GM19043 (cell line): ENCODE measurements at regions not wholly inside any gene's neighbourhood (a gene's known extent, or its start where the extent isn't known, plus 50 kb on each side); places are given as distances from the start of the nearest gene placed in this dataset.
A peak's percentile ranks its signal among the peaks of the same experiment; 100 is the strongest.

Experiments used
- ATAC-seq: cut with Tn5 transposase; IDR thresholded peaks from one replicate; pipeline ENCODE4 v1.9.1; 2021; ENCODE audit warnings: low read depth; ENCODE audit not compliant: unreplicated experiment

DNA sequence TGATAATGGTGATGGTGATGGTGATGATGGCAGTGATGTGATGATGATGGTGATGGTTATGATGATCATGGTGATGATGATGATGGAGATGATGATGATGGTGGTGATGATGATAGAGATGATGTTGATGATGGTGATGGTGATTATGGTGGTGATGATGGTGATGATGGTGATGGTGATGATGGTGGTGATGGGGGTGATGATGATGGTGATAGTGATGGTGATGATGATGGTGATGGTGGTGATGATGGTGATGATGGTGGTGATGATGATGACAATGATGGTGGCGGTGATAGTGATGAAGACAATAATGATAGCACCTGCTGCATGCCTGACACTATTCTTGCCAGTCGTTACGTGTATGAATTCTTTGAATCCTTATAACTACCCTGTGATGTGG, 317.9 kb upstream of the AJAP1 start:
- no peak for ATAC-seq

DNA sequence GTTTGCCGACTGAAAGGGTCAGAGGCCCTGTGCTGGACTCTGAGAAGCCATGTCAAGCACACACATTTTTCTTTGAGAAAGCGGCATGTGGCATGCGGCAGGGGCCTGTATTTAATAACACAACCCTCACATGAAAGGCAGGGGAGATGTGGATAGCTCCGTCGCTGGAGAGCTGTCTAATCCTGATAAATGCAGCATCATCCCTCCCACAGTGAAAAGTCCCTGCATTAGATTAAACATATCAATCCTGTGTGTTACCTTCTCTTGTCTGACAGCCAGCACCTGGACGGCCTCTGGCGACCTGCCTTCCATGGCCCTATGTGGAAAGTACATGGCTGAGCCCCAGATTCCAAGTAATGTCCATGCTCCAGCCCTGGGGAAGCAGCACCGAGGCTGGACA, 313.0 kb upstream of the AJAP1 start:
- ATAC-seq, result no peak

DNA sequence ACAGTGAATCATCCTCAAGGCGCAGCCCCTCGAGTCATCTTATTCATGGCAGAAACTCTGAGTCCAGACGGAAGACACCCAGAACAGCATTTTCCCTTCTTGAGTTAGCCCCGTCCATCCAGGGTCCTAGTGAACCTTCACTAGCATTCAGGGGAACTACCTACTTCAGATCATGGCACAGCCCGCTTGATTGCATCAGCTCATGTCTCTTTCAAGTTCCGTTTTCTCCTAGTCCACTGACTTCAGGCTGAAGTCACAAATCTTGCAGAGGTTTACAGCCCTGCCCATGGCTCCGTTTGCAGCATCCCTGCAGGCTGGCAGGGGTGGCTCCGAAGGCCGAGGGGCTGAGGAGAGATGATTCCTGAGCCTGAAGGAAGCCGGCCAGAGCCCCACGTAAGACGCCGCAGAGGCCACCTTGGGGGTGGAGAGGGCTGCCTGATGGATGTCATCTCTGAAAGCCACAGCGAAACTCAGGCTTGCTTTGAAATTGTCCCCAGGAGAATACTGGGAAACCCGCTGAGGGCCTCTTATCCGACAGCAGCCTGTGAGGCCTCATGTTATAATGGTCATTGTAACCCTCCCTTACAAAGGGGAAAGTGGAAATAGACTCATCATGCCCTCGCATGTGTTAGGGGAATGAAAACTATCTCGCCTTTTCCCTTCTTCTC, 310.2 kb upstream of the AJAP1 start:
- ATAC-seq, result peak; percentile 63

DNA sequence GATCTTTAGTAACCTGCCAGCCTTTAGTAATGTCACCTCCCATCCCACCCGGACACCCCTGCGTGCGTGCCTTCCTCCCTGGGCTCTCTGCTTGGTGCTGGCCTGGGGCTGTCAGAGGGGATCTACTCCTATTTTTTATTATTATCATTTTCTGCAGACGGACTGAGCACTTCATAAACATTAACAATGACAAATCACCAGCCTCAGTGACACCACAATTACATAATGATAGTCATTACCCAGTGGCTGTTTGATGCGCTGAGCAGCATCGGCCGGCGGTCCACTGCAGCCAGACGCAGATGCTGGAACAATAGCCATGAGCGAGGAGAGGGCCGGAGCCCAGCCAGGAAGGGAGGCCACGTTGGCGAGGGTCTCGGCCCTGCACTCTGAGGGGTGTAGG, 309.3 kb upstream of the AJAP1 start:
- no peak for ATAC-seq

GRCh38 chr1:4346131-4346530, 308.3 kb upstream of the AJAP1 start:
- no peak for ATAC-seq

DNA sequence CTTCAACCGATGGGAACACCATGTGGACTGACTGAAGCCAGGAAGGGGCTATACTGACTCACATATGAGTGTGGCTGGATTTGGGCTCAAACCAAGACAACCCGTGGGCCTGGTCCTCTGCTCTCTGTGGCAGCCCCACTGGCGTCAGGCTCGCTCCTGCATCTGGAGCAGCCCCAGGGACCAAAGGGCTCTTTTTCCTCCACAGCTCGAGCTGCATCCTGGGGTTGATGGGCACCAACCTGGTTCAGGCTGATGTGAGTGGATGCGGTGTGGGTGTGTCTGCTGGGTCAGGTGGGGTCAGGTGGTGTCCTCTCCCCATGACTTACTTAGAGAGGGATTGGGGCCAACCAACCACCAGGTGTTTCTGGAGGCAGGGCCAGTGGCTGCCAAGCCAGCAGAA, 303.0 kb upstream of the AJAP1 start:
- no peak for ATAC-seq

GRCh38 chr1:4353090-4353856, 301.1 kb upstream of the AJAP1 start:
- ATAC-seq, result no peak

DNA sequence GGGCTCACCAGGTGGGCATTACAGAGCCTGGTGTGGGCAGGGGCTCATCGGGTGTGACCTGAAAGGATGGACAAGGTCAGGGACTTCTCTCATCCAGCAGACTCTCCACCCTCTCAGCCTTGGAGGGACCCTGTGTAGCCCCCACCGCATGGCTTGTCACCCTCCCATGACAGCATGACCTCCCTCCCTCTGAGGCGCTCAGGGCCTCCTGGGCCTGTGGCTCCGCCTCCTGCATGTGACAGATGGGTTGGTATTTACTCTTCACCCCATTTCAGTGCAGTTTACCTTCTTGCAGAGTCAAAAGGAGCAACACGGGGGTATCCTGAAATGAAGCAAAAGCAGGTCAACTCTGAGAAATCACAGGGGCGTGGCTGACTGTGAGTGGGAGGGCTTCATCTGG, 298.6 kb upstream of the AJAP1 start:
- no peak for ATAC-seq

DNA sequence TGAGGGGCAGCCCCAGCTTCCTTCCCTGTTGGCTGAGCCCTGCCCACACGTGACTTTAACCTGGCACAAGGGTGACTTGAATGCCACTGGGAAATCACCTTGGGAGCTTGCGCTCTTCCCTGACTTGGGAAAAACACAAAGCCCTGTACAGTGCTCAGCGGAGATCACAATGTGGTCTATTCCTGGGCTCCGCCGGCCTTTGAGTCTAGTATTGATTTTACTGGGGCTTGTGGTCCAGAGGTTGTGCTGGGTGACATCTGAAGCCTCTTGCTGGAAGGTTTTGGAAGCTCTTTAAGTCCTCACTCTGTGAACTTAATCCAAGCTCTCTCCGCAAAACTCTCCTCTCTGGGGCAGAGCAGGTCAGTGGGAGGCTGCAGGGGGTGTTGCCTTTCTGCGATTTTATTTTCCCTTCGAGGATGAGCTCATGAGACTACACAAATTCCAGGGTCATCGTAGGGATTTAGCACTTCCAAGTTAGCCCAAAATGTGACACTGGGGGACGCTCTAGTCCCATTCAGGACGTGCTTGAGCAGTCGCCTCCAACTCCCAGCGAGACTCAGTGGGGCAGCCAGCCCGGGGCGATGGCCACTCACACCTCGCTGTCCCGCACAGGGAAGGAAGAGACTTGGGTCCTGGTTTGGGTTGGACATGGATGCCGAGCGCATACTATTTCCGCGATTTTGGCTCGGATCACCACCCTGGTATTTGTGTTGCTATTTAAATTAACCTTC, 291.9 kb upstream of the AJAP1 start:
- no peak for ATAC-seq

DNA sequence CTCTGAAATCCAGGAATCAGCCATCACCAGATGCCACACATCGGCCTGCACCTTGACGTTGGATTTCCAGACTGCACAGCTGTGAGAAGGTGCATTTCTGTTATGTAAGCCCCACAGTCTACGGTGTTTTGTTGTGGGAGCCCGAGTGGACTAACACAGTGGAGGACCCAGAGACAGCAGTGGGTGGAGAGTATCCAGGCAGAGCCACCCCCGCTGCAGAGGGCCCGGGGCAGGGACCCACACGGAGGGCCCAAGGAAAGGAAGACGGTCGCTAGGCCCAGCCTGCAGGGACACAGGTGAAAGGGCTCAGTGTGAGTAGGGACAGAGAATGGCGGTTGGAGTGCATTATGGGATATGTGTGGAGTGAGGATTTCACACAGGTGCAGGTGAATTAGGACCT, 288.3 kb upstream of the AJAP1 start:
- no peak for ATAC-seq

DNA sequence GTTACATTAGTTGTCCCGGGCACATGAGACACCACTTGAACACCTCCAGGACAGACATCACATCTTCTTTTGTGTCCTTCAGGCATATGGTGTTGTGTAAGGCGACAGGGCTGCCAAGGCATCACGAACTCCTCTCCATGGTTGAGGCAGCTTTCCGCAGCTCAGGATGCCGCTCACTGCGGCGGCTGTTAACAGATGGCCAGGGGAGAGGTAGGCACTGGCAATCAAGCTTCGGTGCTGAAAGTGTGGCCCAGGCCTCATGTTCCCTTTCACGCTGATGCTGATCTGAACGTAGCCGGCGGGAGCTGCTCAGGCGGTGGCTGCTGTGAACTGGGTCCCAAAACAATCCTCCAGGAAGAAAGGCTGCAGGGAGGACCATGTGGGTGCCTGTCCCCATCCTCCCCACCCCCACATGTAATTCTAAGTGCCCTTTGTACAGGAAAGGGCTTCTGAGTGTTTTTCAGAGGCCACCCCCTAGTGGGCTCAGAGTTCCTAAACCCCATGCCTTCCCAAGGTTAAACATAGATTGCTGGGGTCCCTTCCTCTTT, 287.1 kb upstream of the AJAP1 start:
- ATAC-seq, result no peak

DNA sequence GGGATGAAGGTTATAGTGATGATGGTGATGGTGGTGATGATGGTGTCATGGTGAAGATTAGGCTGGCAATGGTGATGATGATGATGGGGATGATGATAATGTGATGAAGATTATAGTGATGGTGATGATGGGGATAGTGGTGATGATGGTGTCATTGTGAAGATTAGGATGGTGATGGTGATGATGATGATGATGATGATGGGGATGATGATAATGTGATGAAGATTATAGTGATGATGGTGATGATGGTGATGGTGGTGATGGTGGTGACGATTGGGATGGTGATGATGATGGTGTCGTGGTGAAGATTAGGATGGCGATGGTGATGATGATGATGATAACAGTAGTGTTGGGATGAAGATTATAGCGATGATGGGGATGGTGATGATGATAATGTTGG, 285.1 kb upstream of the AJAP1 start:
- ATAC-seq, result no peak

DNA sequence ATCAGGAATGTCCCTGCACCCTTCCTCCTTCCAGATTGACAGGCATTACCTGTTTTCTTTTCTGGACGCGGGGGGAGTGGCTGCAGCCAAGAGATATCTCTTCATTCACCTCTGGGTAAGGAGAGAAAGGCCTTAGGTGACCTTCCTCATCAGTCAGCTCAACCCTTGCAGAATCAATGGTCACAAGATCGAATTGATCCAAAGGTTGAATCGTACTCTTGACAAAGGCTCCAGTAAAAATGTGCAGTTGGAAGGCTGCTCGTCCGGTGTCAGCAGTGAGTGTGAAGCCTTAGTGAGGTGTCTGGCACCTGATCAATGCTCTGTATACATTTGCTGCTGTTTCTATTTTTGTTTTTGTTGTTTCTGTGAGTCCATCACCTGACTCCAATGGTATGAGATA, 282.6 kb upstream of the AJAP1 start:
- no peak for ATAC-seq

DNA sequence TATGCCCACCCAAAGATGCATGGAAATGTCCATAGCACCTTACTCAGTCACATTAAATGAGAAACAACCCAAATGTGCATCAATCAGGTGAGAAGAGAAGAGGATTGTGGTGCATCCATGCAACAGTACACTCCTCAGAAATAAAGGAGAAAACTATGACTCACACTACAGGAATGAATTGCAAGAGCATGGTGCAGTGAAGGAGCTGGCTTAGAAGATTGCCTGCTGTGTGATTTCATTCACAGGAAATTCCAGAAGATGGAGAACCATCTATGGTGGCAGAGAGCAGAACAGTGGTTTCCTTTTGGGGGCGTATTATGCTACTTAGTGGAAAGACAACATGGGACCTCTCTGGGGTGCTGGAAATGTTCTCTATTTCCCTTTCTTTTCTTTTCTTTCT, 278.6 kb upstream of the AJAP1 start:
- ATAC-seq, result no peak

GRCh38 chr1:4379451-4380175, 274.8 kb upstream of the AJAP1 start:
- no peak for ATAC-seq

DNA sequence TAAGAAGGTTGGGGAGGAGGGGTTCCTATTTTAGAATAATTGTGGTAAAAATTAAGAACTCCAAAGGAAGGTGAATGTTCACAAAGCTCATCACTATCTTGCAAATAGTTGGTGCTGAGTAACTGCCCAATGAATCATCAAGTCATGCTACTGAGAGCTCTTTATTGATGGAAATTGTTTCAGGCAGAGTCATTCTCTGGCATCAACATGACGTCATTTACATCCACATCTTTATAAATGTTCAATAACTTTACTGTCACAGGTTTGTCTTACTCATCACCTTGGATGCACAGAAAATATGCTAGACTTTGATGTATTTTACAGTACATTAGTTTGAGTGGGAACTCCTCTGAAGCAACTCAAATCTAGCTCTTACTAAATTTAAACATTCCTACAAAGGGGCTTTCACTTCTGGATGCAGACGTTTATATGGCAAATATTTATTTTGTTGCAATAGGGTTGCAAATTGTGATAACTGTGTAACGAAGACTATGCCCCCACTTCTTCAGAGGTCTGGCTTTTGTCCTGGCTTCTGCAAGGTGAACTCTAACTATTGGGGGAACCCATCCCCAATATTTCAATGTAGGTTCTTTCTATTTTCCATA, 273.7 kb upstream of the AJAP1 start:
- ATAC-seq, result no peak

DNA sequence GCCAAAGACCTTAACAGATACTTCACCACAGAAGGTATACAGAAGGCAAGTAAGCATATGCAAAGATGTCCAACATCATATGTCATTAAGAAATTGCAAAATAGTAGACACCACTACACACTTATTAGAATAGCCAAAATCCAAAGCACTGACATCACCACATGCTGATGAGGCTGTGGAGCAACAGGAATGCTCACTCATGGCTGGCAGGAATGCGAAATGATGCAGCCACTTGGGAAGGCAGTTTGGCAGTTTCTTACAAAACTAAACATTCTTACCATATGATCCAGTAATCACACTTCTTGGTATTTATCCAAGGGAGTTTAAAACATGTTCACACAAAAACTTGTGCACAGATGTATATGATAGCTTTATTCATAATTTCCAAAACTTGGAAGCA, 261.2 kb upstream of the AJAP1 start:
- ATAC-seq, result no peak

DNA sequence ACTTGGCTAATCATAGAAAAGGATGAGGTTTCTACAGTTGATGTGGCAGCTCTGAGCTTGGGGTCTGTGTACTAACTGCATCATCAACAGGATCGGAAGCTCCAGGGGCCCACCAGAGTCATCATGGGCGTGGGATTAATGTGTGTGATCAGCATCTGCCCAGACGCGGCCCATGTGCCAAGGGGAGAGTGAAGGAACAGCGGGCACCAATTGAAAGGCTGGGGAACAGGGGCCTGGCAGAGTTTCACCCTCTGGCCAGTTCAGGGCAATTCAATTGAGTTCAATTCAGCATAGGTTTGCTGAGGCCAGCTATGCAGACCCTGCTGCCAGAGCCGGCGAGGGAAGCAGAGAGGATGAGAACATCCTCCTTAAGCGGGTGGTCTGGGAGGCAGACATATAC, 260.0 kb upstream of the AJAP1 start:
- ATAC-seq, result no peak

GRCh38 chr1:4395158-4395557, 259.3 kb upstream of the AJAP1 start:
- ATAC-seq, result no peak

- no peak for ATAC-seq
Measured at GRCh38 chr1:4395676-4396075, 258.7 kb upstream of the AJAP1 start.
